Esophagus mucosa (tissue), 1 donor: ENCODE measurements at regions not wholly inside any gene's neighbourhood (a gene's known extent, or its start where the extent isn't known, plus 50 kb on each side); places are given as distances from the start of the nearest gene placed in this dataset.
"Not testable (repeated sequence)": the region's sequence is repeated elsewhere in the genome, so short reads cannot be mapped to it uniquely, and the experiment has no call there.

Source experiments
- ATAC-seq: fragments of 200-7000 bp; cut with Tn5 transposase; one replicate; pipeline ENCODE4 v1.9.1; 2020
- donor health status: DM: yes; HTN: yes; CAD: no.

DNA sequence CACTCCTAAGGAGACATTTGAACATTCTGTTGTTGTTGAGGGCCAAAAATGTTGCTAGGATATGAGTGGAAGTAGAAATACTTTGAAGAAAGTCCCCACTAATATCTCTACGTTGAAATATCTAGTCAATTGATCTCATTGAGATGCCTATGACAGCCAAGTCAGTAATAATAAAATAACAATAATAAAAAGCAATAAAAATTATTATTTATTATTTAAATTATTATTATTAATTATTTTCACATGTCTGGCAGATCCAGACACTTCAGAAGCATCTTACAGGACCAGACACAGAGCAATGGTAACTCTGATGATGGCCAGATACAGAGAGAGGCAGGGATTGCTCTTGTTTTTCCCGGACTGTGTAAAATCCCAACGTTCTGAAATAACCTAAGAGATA is 143.5 kb upstream of the PALMD start:
- no peak for ATAC-seq

DNA sequence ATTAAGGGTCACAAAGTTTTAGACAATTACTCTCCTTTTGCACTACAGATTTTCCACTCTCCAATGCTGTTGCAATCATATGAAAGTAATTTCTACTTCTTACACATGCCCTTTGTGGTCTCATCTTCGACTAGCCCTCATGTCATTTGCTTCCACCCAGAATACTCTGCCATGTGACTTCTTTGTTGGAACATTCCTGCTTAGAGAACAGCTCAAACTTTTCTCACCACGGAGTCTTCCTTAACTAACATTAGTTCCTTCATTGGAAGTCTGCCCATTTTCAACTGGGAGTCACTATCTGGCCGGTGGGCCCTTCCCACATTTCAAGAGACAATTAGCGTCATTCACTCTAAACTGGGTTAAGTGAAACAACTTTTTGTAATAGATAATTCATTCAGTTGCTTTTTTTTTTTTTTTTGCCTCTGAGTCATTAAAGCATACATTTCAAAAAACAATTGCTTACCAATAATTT is 142.6 kb upstream of the PALMD start:
- no peak for ATAC-seq

DNA sequence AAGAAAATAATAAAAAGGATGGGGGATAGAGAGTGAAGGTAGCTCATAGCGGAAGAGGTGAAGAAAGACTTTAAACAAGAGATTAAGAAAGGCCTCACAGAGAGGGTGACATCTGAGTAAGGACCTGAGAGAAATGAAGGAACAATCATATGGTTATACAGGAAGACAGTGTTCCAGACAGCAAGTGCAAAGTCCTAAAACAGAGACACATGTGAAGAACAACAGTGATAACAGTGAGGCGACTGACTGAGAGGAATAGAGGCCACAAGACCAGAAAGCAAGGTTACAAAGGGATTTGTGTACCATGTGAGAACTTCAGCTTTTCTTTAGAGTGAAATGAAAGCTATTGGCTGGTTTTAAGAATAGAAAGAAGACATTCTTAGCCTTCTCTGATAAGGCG is 141.6 kb upstream of the PALMD start:
- ATAC-seq, result no peak

GRCh38 chr1:99506631-99507030 is 139.3 kb upstream of the PALMD start:
- ATAC-seq, result no peak

- not testable (repeated sequence) for ATAC-seq
Measured at GRCh38 chr1:99507446-99507845, 138.5 kb upstream of the PALMD start.

DNA sequence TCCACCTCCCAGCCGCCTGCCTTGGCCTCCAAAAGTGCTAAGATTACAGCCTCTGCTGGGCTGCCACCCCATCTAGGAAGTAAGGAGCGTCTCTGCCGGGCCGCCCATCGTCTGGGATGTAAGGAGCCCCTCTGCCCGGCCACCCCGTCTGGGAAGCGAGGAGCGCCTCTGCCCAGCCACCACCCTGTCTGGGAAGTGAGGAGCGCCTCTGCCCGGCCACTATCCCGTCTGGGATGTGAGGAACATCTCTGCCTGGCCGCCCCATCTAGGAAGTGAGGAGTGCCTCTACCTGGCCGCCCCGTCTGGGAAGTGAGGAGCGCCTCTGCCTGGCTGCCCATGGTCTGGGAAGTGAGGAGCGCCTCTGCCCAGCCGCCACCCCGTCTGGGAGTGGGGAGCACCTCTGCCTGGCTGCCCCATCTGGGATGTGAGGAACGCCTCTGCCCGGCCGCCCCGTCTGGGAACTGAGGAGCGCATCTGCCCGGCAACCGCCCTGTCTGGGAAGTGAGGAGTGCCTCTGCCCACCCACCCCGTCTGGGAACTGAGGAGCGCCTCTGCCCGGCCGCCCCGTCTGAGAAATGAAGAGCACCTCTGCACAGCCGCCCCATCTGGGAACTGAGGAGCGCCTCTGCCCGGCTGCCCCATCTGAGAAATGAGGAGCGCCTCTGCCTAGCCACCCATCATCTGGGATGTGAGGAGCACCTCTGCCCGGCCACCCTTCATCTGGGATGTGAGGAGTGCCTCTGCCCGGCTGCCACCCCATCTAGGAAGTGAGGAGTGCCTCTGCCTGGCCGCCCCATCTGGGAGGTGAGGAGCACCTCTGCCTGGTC is 137.8 kb upstream of the PALMD start:
- ATAC-seq, result no peak

DNA sequence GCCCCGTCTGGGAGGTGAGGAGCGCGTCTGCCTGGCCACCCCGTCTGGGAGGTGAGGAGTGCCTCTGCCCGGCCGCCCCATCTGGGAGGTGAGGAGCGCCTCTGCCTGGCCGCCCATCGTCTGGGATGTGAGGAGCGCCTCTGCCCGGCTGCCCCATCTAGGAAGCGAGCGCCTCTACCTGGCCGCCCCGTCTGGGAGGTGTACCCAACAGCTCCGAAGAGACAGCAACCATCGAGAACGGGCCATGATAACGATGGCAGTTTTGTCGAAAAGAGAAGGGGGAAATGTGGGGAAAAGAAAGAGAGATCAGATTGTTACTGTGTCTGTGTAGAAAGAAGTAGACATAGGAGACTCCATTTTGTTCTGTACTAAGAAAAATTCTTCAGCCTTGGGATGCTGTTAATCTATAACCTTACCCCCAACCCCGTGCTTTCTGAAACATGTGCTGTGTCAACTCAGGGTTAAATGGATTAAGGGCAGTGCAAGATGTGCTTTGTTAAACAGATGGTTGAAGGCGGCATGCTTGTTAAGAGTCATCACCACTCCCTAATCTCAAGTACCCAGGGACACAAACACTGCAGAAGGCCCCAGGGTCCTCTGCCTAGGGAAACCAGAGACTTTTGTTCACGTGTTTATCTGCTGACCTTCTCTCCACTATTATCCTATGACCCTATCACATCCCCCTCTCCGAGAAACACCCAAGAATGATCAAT is 137.0 kb upstream of the PALMD start:
- ATAC-seq, result not testable (repeated sequence)

GRCh38 chr1:99514823-99515552 is 130.9 kb upstream of the PALMD start:
- ATAC-seq, result not testable (repeated sequence)

GRCh38 chr1:99516141-99516540 is 129.8 kb upstream of the PALMD start:
- ATAC-seq, result no peak

DNA sequence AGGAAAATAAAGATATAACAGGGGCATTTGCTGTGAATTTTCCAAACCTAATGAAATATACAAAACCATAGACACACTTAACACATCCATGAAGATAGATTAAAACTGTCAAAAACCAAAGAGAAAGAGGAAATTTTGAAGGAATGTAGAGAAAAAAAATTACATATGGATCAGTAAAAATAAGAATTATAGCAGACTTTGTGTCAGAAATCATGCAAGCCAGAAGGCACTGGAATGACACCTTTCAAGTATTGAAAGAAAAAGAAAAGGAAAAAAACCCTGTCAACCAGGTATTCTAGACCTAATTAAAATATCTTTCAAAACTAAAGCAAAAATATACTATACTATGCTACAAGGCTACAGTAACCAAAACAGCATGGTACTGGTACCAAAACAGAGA is 125.8 kb upstream of the PALMD start:
- no peak for ATAC-seq

GRCh38 chr1:99525331-99525730 is 120.6 kb upstream of the PALMD start:
- ATAC-seq, result no peak

GRCh38 chr1:99527078-99527477 is 118.8 kb upstream of the PALMD start:
- no peak for ATAC-seq

DNA sequence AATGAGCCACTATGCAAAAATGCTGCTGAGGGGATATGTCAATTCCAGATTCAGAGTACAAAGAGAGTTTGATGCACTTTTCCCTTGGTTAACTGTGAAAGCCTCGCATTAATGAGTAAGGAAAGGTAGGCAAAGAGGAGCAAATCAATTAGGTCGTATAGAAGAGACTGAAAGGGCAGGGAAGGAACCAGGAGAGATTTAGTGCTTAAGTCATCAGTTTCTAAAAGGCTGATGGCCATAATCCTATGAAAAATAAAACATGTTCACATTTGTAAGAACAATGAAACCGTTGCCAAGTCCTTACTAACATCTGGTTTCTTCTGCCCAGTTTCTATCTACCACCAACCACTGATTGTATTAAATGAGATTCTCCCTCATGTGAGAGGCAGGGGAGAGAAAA is 118.4 kb upstream of the PALMD start:
- ATAC-seq, result no peak

DNA sequence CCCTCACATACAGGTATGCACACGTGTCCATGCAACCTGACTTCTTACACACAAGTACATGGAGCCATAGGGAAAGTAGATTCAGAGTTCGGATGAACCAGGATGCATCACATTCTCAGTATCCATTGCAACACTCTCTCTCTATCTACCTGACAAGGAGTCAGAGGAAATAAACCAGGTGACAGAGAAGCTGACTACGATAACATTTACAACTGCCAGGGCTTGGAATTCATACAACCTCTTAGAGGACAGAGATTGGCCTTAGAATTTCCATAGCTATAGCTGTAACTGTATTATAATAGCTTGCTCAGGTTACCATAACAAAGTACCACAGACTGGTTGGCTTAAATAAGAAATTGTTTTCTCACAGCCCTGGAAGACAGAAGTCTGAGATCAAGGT is 116.9 kb upstream of the PALMD start:
- ATAC-seq, result no peak

GRCh38 chr1:99531578-99532275 is 114.2 kb upstream of the PALMD start:
- ATAC-seq, result no peak

DNA sequence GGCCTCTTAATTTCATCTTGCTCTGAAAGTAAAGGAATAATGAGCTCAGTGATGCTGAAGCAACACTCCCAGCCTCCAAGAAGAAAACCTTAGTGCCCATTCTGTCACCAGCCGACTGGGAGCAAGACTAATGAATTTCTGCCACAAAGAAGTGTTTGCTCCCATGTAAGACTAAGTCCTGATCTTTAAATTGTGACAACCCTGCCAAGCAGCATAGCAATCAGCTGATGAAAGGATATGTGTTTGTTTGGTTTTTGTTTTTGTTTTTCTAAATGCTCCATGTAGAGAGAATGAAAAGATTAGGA is 113.7 kb upstream of the PALMD start:
- ATAC-seq, result no peak

- no peak for ATAC-seq
Measured at GRCh38 chr1:99533909-99534637, 111.8 kb upstream of the PALMD start.

DNA sequence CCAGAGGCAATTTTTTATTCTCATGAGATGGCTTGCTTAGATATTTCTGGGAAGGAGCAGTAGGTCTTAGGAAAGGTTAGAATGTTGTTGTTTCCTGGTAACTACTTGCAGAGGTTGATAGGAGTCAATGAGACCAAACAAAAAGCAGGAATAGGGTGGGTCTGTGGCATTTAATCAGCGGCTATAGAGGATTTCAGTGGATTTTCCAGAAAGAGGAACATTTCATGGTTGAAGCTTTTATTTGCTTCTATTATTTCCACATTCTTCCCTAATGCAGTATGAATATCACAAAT is 111.3 kb upstream of the PALMD start:
- ATAC-seq, result no peak

- no peak for ATAC-seq
Measured at GRCh38 chr1:99535470-99536164, 110.3 kb upstream of the PALMD start.

- no peak for ATAC-seq
Measured at GRCh38 chr1:99537886-99538617, 107.9 kb upstream of the PALMD start.

GRCh38 chr1:99538618-99538956 is 107.3 kb upstream of the PALMD start:
- ATAC-seq, result no peak
